ENCODE measurements at regions not wholly inside any gene's neighbourhood (a gene's known extent, or its start where the extent isn't known, plus 50 kb on each side); places are given as distances from the start of the nearest gene placed in this dataset.

DNA sequence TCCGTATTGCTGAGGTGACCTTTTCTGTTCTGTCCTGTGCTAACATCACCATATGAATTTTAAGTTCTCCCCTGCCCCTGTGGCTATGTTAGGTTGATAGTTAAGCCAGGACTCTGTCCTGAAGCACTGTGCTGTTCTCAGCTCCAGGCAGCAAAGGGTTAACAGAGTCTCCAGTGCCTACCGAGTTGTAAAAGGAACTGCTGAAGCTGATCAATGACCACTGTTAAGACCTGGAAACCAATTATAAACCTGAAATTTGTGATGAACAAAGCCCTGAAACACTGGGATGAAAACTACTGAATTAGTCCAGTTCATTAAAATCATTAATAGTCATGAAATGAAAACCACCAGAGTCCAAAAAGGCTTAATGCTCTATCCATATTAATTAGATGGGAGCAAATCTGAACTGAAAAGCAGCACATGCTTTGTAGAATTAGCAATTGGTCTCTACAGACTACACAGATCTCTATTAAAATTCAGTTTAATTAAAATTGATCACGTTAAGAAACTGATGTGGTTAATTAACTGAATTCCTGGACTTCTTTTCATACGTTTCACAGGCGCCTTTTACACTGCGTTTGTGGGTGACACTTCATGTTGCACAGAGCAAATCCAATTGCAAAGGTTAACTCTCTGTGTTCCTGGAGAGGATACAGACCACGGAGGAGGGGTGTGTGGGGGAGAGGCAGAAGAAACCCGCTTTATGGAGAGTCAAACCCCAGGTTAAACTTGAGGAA lies 188.5 kb upstream of the MPPED2 start:
- no peak for DNase-seq
- no peak for TF ChIP-seq EP300 (IDR thresholded peaks at IDR 0.05)
- TF ChIP-seq POLR2AphosphoS5 (IDR thresholded peaks at IDR 0.05) = no peak
- TF ChIP-seq, protein P1, sequence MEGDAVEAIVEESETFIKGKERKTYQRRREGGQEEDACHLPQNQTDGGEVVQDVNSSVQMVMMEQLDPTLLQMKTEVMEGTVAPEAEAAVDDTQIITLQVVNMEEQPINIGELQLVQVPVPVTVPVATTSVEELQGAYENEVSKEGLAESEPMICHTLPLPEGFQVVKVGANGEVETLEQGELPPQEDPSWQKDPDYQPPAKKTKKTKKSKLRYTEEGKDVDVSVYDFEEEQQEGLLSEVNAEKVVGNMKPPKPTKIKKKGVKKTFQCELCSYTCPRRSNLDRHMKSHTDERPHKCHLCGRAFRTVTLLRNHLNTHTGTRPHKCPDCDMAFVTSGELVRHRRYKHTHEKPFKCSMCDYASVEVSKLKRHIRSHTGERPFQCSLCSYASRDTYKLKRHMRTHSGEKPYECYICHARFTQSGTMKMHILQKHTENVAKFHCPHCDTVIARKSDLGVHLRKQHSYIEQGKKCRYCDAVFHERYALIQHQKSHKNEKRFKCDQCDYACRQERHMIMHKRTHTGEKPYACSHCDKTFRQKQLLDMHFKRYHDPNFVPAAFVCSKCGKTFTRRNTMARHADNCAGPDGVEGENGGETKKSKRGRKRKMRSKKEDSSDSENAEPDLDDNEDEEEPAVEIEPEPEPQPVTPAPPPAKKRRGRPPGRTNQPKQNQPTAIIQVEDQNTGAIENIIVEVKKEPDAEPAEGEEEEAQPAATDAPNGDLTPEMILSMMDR (IDR thresholded peaks at IDR 0.05) = no peak
- Histone ChIP-seq H3K27ac (no peak overlapping the region), H3K4me3 (no peak overlapping the region), H3K36me3 (no peaks in the 10 kb centered on the region), H3K4me1 (peaks cover 0 to 4% (median 0%) of the 10 kb centered on the region in 4 donors), H3K9me3 (peaks cover 0 to 2% (median 0%) of the 10 kb centered on the region in 4 donors), H3K27me3 (no peaks in the 10 kb centered on the region)
- WGBS, 2 donors = 51 to 58% methylated on average over 8 of the region's 8 CpGs
- intact Hi-C loops (cut with DNase I) = no loop called here

DNA sequence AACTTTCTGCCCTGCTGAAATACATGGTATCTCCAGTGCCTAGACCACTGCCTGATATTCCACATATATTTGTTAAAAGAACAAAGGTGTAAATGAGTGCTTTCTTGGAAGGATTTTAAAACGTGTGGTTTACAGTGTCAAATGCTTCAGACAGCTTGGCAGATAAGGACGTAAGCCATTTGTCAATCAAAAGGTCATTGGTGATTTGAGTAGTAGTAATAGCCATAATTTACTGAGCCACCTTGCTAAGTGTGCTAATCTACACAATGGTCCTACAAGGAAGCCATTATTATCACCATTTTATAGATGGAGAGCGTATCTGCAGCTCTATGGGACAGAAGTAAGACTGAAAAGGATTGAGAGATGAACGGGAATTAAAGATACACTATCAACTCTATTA lies 186.8 kb upstream of the MPPED2 start:
- no peak for TF ChIP-seq POLR2AphosphoS5 (IDR thresholded peaks at IDR 0.05)
- no peak for TF ChIP-seq POLR2A (IDR thresholded peaks at IDR 0.05)
- TF ChIP-seq EP300 (IDR thresholded peaks at IDR 0.05) = no peak
- TF ChIP-seq, protein P1 (IDR thresholded peaks at IDR 0.05) = no peak
- WGBS, 2 donors = 75 to 82% methylated on average over 4 of the region's 4 CpGs
- H3K4me1 ChIP-seq = peaks cover 0 to 4% (median 0%) of the 10 kb centered on the region in 4 donors
- intact Hi-C loops (cut with DNase I) = no loop called here
- H3K27ac ChIP-seq = no peak overlapping the region
- no peaks in the 10 kb centered on the region for H3K36me3 ChIP-seq
- H3K27me3 ChIP-seq = no peaks in the 10 kb centered on the region
- no peaks in the 10 kb centered on the region for H3K9me3 ChIP-seq
- no peak for DNase-seq
- no peak overlapping the region for H3K4me3 ChIP-seq

DNA sequence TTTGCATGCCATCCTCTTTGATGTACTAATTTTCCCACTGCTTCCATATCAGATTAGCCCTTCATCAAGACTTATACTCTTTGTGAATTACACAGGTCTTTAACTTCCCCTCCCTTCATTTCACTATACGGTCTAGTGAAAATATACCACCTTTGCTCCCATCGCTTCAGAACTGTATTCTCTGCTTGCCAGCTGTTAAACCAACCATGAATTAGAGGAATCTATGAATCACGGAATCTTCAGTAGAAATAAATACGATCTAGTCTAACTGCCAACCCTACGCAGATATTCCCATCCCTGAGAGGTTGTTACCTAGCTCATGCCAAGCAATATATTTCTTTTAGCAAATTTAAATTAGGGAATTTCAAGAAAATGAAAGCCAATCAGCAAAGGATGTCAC lies 177.8 kb upstream of the MPPED2 start:
- no peaks in the 10 kb centered on the region for H3K27me3 ChIP-seq
- DNase-seq = no peak
- 93 to 95% methylated on average over 5 of the region's 5 CpGs for WGBS, 2 donors

DNA sequence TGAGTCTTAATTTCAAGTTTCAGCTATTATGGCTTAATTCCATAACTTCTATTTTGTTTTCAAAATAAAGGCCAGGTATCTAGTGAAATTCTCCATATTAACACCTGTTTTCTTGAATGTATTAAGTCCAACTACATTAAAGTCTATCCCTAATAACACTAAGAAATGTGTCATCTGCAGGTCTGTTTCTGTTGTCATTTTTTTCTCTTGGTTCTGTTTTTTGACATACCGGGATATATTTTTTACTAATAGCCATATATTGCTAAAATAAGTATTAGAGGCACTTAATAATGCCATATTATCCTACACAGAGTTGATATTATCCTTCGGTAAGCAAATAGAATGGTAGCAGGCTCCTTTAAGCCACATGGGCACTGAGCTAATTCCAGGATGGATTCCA lies 176.0 kb upstream of the MPPED2 start:
- no peak for TF ChIP-seq POLR2A (IDR thresholded peaks at IDR 0.05)
- TF ChIP-seq, protein P1 (IDR thresholded peaks at IDR 0.05) = no peak
- no peak for TF ChIP-seq EP300 (IDR thresholded peaks at IDR 0.05)
- TF ChIP-seq POLR2AphosphoS5 (IDR thresholded peaks at IDR 0.05) = no peak
- Histone ChIP-seq H3K4me3 (no peak overlapping the region), H3K27ac (no peak overlapping the region), H3K27me3 (no peaks in the 10 kb centered on the region), H3K4me1 (peaks cover 0 to 19% (median 0%) of the 10 kb centered on the region in 4 donors), H3K36me3 (no peaks in the 10 kb centered on the region), H3K9me3 (peaks cover 0 to 2% (median 0%) of the 10 kb centered on the region in 4 donors)
- intact Hi-C loops (cut with DNase I) = no loop called here
- no peak for DNase-seq
- 89 to 94% methylated on average over 2 of the region's 2 CpGs for WGBS, 2 donors

More for the DNA sequence above, 177.8 kb upstream of the MPPED2 start:
- Histone ChIP-seq H3K4me1 (peaks cover 0 to 15% (median 0%) of the 10 kb centered on the region in 4 donors), H3K27ac (no peak overlapping the region), H3K9me3 (peaks cover 0 to 2% (median 0%) of the 10 kb centered on the region in 4 donors), H3K4me3 (no peak overlapping the region), H3K36me3 (no peaks in the 10 kb centered on the region)
- intact Hi-C loops (cut with DNase I) = no loop called here
- TF ChIP-seq POLR2AphosphoS5 (IDR thresholded peaks at IDR 0.05) = no peak
- no peak for TF ChIP-seq EP300 (IDR thresholded peaks at IDR 0.05)
- TF ChIP-seq, protein P1 (IDR thresholded peaks at IDR 0.05) = no peak
- no peak for TF ChIP-seq POLR2A (IDR thresholded peaks at IDR 0.05)
